ENCODE measurements at regions not wholly inside any gene's neighbourhood (a gene's known extent, or its start where the extent isn't known, plus 50 kb on each side); places are given as distances from the start of the nearest gene placed in this dataset.
"Not testable (repeated sequence)": the region's sequence is repeated elsewhere in the genome, so short reads cannot be mapped to it uniquely, and the experiment has no call there.

- H3K36me3 ChIP-seq: no peaks in the 10 kb centered on the region
- no peak for TF ChIP-seq CTCF (IDR thresholded peaks at IDR 0.05)
- no peak for TF ChIP-seq POLR2AphosphoS5 (IDR thresholded peaks at IDR 0.05)
- no peak for TF ChIP-seq POLR2A (IDR thresholded peaks at IDR 0.05)
- TF ChIP-seq EP300 (IDR thresholded peaks at IDR 0.05): no peak
- H3K9me3 ChIP-seq: no peaks in the 10 kb centered on the region
- DNase-seq (ENCODE audit: low spot score in 2 of 2): no peak
- no peak overlapping the region for H3K4me3 ChIP-seq
- H3K4me1 ChIP-seq: no peaks in the 10 kb centered on the region
- H3K27ac ChIP-seq: no peak overlapping the region
- no peaks in the 10 kb centered on the region for H3K27me3 ChIP-seq
- 67% methylated on average over 1 of the region's 1 CpG for WGBS
These were observed 348.2 kb downstream of the TFAP2B start for GRCh38 chr6:51166914-51167313.

- Histone ChIP-seq H3K4me1 (no peaks in the 10 kb centered on the region), H3K27me3 (no peaks in the 10 kb centered on the region), H3K4me3 (no peak overlapping the region), H3K9me3 (no peaks in the 10 kb centered on the region), H3K36me3 (no peaks in the 10 kb centered on the region), H3K27ac (no peak overlapping the region)
- TF ChIP-seq POLR2AphosphoS5 (IDR thresholded peaks at IDR 0.05) (no peak), EP300 (IDR thresholded peaks at IDR 0.05) (no peak), CTCF (IDR thresholded peaks at IDR 0.05) (no peak), POLR2A (IDR thresholded peaks at IDR 0.05) (no peak)
- 71% methylated on average over 1 of the region's 1 CpG for WGBS
- DNase-seq (ENCODE audit: low spot score in 2 of 2): no peak
These were observed 348.8 kb downstream of the TFAP2B start for GRCh38 chr6:51167468-51167867.

- 70% methylated on average over 3 of the region's 3 CpGs for WGBS
- Histone ChIP-seq H3K4me1 (no peaks in the 10 kb centered on the region), H3K36me3 (no peaks in the 10 kb centered on the region), H3K4me3 (no peak overlapping the region), H3K9me3 (no peaks in the 10 kb centered on the region), H3K27me3 (no peaks in the 10 kb centered on the region), H3K27ac (no peak overlapping the region)
- TF ChIP-seq EP300 (IDR thresholded peaks at IDR 0.05) (no peak), POLR2A (IDR thresholded peaks at IDR 0.05) (no peak), POLR2AphosphoS5 (IDR thresholded peaks at IDR 0.05) (no peak), CTCF (IDR thresholded peaks at IDR 0.05) (no peak)
- no peak for DNase-seq (ENCODE audit: low spot score in 2 of 2)
These were observed 364.2 kb downstream of the TFAP2B start for GRCh38 chr6:51182827-51183226.

GRCh38 chr6:51184046-51184445 lies 365.4 kb downstream of the TFAP2B start:
- Histone ChIP-seq H3K4me3 (no peak overlapping the region), H3K36me3 (no peaks in the 10 kb centered on the region), H3K9me3 (no peaks in the 10 kb centered on the region), H3K4me1 (no peaks in the 10 kb centered on the region), H3K27ac (no peak overlapping the region), H3K27me3 (no peaks in the 10 kb centered on the region)
- 75% methylated on average over 1 of the region's 1 CpG for WGBS
- no peak for TF ChIP-seq EP300 (IDR thresholded peaks at IDR 0.05)
- no peak for TF ChIP-seq POLR2A (IDR thresholded peaks at IDR 0.05)
- TF ChIP-seq CTCF (IDR thresholded peaks at IDR 0.05): no peak
- TF ChIP-seq POLR2AphosphoS5 (IDR thresholded peaks at IDR 0.05): no peak
- DNase-seq (ENCODE audit: low spot score in 2 of 2): no peak

- 89% methylated on average over 6 of the region's 7 CpGs for WGBS
- H3K36me3 ChIP-seq; H3K4me1 ChIP-seq; DNase-seq (ENCODE audit: low spot score in 2 of 2); H3K9me3 ChIP-seq; H3K27ac ChIP-seq; H3K27me3 ChIP-seq; H3K4me3 ChIP-seq: not testable (repeated sequence)
These were observed 374.5 kb downstream of the TFAP2B start for GRCh38 chr6:51193163-51193562.

GRCh38 chr6:51199105-51199552 lies 380.5 kb downstream of the TFAP2B start:
- no peaks in the 10 kb centered on the region for H3K27me3 ChIP-seq
- no peak for TF ChIP-seq POLR2AphosphoS5 (IDR thresholded peaks at IDR 0.05)
- no peak for TF ChIP-seq POLR2A (IDR thresholded peaks at IDR 0.05)
- no peak for TF ChIP-seq CTCF (IDR thresholded peaks at IDR 0.05)
- TF ChIP-seq EP300 (IDR thresholded peaks at IDR 0.05): no peak
- 53% methylated on average over 2 of the region's 2 CpGs for whole genome bisulfite sequencing
- no peaks in the 10 kb centered on the region for H3K36me3 ChIP-seq
- H3K4me1 ChIP-seq: peaks cover 6% of the 10 kb centered on the region
- DNase-seq (ENCODE audit: low spot score in 2 of 2): no peak
- H3K4me3 ChIP-seq: no peak overlapping the region
- H3K27ac ChIP-seq: no peak overlapping the region
- no peaks in the 10 kb centered on the region for H3K9me3 ChIP-seq

All from suprapubic skin (tissue), 4 donors.